GM21619 (cell line): ENCODE measurements at regions not wholly inside any gene's neighbourhood (a gene's known extent, or its start where the extent isn't known, plus 50 kb on each side); places are given as distances from the start of the nearest gene placed in this dataset.

Experiments used
- ATAC-seq: cut with Tn5 transposase; IDR thresholded peaks from one replicate; pipeline ENCODE4 v1.9.1; 2021; ENCODE audit not compliant: unreplicated experiment

DNA sequence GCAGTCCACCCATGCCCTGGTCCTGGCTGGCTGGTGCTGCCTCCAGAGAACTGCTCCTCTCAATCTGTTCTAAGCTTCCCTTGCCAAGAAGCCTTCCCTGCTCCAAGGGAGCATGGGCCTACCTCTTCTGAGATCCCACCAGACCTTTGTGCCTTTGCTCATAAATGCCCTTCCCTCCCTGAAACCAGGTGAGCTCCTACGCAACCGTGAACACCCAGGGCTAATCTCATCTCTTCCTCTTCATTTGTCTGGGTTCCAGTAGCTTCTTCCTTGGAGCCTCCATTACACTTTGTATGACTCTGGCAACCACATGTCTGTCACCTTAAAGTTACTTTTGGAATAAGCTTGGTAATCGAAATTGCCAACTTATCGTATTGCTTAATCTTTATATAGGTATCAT, 270.6 kb downstream of the PBX3 start:
- no peak for ATAC-seq

GRCh38 chr9:126020836-126021235, 273.7 kb downstream of the PBX3 start:
- ATAC-seq, result no peak

DNA sequence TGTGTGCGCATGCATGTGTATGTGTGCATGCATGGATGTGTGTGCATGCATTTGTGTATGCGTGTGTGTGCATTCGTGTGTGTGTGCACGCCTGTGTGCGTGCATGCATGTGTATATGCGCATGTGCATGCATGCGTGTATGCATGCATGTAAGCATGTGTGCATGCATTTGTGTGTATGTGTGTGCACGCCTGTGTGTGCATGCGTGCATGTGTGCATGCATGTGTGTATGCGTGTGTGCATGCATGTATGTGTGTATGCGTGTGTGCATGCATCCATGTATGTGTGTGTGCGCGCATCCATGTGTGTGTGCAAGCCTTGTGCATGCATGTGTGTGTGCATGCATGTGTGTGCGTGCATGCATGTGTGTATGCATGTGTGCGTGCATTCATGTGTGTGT, 276.8 kb downstream of the PBX3 start:
- no peak for ATAC-seq

- ATAC-seq, result no peak
Measured at GRCh38 chr9:126024581-126025230, 277.5 kb downstream of the PBX3 start.

GRCh38 chr9:126025991-126026390, 278.8 kb downstream of the PBX3 start:
- ATAC-seq, result no peak

DNA sequence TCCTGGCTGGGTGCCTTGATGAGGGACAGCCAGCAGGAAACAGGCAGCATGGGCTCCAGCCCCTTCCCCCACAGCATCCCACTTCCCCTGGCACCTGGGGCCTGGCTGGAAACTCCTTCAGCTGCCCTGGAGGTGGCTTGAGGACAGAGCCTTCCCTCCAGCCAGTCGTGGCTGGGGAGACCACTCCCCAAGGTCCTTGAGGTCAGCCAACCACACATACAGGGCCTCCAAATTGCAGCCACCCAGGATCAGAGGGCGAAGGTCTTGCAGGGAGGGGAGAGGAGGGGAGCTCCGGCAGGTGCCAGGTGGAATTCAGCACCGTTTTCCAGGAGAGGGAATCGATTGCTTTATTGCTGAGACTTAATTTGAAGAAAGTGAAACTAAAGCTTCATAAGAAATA, 280.4 kb downstream of the PBX3 start:
- ATAC-seq, result no peak

DNA sequence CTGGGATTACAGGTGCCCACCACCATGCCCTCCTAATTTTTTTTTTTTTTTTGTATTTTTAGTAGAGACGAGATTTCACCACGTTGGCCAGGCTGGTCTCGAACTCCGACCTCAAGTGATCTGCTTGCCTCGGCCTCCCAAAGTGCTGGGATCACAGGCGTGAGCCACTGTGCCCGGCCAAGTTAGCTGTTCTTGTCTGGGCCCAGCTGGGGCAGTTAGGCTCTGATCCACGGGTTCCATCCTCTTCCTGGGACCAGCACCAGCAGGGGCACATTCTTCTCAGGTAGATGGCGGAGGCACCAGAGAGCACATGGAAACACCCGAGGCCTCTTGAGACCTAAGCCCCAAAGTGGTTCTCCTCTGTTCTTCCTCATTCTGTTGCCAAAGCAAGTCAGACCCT, 281.6 kb downstream of the PBX3 start:
- ATAC-seq, result no peak

GRCh38 chr9:126030716-126031115, 283.5 kb downstream of the PBX3 start:
- no peak for ATAC-seq

- no peak for ATAC-seq
Measured at GRCh38 chr9:126031116-126031515, 283.9 kb downstream of the PBX3 start.

GRCh38 chr9:126032135-126032534, 285.0 kb downstream of the PBX3 start:
- ATAC-seq, result no peak

DNA sequence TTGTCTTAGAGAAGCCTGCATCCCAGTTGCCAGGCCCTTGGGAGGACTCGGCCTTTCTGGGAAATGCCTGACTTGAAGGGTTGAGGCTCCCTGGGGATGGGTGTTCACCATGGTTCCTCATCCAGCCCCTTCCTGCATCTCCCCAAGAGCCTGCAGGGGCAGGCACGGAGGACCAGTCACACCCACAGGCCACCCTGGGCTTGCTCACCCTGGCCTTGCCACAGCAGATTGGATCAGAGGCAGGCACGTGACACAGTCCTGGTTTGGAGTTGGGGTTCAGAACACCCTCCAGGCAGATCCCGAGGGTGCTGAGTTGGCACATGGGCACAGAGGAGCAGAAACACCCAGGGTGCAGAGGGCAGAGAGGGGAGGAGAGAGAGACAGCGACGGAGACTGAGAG, 286.1 kb downstream of the PBX3 start:
- ATAC-seq, result no peak

DNA sequence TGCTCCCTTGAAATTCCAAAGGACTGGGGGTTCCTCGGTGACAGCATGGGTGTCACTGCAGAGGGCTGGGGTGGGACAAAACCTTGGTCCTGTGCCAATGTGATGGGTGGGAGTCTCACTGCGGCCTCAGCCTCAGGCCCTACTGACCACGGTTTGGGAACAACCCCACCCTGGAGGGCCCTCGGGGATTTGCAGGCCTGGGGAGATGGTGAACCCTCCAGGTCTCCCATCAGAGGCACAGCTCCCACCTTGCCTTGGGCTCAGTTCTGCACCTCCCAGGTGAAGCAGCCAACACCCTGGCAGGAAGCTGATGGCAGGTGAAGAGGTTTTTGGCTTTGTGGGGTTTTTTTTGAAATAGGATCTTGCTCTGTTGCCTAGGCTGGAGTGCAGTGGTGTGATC, 286.8 kb downstream of the PBX3 start:
- ATAC-seq, result no peak

- ATAC-seq, result no peak
Measured at GRCh38 chr9:126036881-126037291, 289.7 kb downstream of the PBX3 start.

DNA sequence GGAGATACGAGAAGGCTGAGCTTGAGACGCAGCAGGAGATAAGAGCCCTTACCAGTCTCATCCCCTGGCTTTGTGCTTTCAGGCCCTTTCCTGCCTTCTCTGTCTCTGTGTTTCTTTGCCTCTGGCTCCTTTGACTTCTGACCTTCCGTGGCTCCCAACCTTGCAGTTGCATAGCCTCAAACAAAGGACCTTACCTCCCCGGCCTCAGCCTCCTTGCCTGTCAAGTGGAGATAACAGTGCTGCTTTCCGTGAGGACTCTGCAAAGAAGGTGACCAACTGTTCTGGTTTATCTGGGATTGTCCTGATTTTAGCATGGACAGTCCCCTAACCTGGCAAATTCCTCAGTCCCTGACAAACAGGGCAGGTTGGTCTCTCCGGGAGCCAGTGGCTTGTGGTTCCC, 287.8 kb upstream of the MVB12B start:
- ATAC-seq, result no peak

DNA sequence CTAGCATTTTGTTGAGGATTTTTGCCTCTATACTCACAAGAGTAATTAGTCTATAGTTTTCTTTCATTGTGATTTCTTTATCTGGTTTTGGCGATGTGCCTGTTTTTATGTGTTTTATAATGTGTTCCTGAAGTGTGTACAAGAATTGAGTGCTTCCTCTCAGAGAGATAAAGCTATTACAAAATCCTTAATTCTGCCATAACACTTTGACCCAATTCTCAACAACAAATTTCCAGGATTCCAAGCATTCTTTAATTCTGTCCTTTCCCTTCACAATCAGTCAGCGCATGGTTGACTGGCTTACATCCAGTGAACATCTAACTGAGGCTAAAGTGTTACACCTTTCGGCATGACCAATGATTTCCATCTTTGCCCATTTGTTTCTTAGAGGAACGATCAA, 282.9 kb upstream of the MVB12B start:
- no peak for ATAC-seq

DNA sequence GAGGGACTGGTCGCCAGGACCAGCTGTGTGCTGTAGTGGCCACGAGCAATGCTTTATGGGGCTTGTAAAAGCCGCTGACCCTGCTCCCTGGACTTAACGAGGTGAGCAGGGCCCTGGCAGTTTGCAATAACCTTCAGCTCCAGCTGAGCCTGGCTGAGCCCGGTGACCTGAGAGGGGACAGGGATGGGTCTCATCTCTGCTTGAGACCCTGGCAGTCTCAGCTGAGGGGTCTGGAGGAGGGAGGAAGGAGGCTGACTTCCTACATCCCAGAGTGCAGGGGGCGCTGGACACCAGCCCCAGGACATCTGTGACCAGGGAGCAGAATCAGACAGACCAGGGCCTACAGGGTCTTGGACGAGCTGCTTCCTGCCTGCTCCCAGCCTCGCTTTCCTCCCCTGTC, 277.5 kb upstream of the MVB12B start:
- no peak for ATAC-seq

GRCh38 chr9:126049896-126050604, 276.6 kb upstream of the MVB12B start:
- no peak for ATAC-seq

GRCh38 chr9:126050605-126050990, 276.0 kb upstream of the MVB12B start:
- no peak for ATAC-seq

DNA sequence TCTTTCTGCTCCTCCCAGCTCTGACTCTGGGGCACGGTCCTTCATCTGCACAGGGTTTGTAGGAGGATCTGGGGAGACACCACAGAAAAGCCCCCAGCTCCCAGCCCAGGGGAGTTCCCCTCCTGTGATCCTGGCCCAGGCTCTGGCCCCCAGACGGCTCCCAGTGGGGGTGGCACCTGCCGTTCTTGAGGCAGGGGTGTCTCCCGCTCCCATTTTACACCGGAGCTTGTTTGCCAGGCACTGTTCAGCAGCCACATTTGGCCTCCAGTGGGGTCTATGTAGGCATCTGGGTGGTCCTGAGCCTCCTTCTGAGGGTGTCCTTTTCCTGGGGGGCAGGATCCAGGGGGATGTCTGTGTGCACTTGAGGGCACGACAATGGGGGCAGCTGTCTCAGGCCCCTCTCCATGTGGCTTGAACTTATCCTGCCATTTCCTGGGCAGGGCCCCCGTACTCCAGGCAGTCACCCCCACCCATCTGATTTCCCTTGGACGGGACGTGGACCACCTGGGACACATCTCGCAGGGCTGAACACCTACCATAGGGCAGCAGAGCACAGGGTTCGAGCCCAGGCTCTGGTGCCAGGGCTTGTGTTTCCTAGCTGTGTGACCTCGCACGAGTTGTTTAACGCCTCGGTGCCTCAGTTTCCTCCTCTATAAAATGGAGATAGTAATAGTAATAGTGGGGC, 275.0 kb upstream of the MVB12B start:
- ATAC-seq, result no peak

DNA sequence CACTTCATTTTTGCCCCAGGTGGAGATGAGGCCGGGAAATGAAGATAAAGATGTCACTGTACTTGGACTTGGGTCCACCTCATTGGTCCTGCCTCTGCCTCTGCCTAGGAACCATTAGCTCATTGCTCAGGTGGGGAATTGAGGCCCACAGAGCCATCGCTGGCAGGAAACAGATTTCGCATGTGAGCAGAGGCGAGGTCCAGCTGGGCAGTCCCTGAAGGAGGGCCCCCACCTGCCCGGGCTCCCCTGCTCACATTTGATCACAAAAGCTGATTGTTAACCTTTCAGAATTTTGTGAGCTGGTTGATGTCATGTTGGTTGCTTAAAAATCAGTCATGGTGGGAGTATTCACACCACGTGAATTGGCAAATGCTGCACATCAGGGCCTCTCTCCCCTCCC, 273.8 kb upstream of the MVB12B start:
- no peak for ATAC-seq

GRCh38 chr9:126053913-126054312, 272.7 kb upstream of the MVB12B start:
- no peak for ATAC-seq

- no peak for ATAC-seq
Measured at GRCh38 chr9:126055381-126055985, 271.1 kb upstream of the MVB12B start.
